Psoas muscle (tissue), 7 donors: ENCODE measurements at regions not wholly inside any gene's neighbourhood (a gene's known extent, or its start where the extent isn't known, plus 50 kb on each side); places are given as distances from the start of the nearest gene placed in this dataset.

ENCODE experiments used
- ATAC-seq, 4 donors: fragments of 200-7000 bp; cut with Tn5 transposase; one replicate each; pipeline ENCODE4 v1.9.1; 2020; ENCODE audit warnings: moderate library complexity in 3 of 4, mild to moderate bottlenecking in 2 of 4
- DNase-seq, 2 donors: peaks; one replicate each; pipeline ENCODE4 v3.0.0-alpha.2; 2020
- H3K27ac ChIP-seq: fragments of 200-600 bp; one replicate; pipeline ENCODE4 v1.8.0; 2022
- H3K27me3 ChIP-seq, 3 donors: fragments of 200-600 bp in 1 of 3; one replicate each; pipeline versions ENCODE4 v1.6.1 to v1.8.0; 2013 to 2022; ENCODE audit warnings: low read length in 2 of 3, mild to moderate bottlenecking in 2 of 3, moderate library complexity in 1 of 3; ENCODE audit not compliant: insufficient read depth in 3 of 3
- H3K36me3 ChIP-seq, 2 donors: fragments of 200-600 bp in 1 of 2; one replicate each; pipeline versions ENCODE4 v1.6.1 to v1.8.0; 2013 to 2022; ENCODE audit warnings: low read depth in 1 of 2, mild to moderate bottlenecking in 1 of 2, moderate library complexity in 1 of 2; ENCODE audit not compliant: insufficient read depth in 1 of 2
- H3K4me1 ChIP-seq: fragments of 200-600 bp; one replicate; pipeline ENCODE4 v1.8.0; 2022
- H3K4me3 ChIP-seq: fragments of 200-600 bp; one replicate; pipeline ENCODE4 v1.8.0; 2022; ENCODE audit warnings: mild to moderate bottlenecking
- H3K9me3 ChIP-seq: fragments of 200-600 bp; one replicate; pipeline ENCODE4 v1.8.0; 2022
- CTCF ChIP-seq: fragments of 200-600 bp; IDR thresholded peaks from one replicate; pipeline ENCODE4 v1.8.0; 2022; ENCODE audit warnings: antibody characterized with exemption
- WGBS, 3 donors: extraction: QIAGEN DNeasy Blood & Tissue Kit; methylation state at CpG; one replicate each; pipeline versions ENCODE4 v1.1.6 to v1.1.7; 2013; 5-methylcytosine and 5-hydroxymethylcytosine counted together
- intact Hi-C, 2 donors: fragments of 100-400 bp; cut with DNase I; formaldehyde crosslinking; loops; one replicate each; pipeline versions ENCODE4 v1.11.0 to v1.14.2; 2022
- donor health status: healthy with polysubstance abuse.
- donor health status: DM: no; HTN: no; CAD: no; lungs with moderate emphysema.
- donor health status: Bipolar disorder and iron deficiency.
- donor health status: healthy.
- donor health status: DM: yes; HTN: yes; CAD: no.
- donor health status: DM: no; HTN: no; CAD: no.
- donor health status: DM: yes; HTN: yes; CAD: no.

GRCh38 chr3:137207616-137208015, 249.8 kb downstream of the IL20RB start:
- H3K4me1 ChIP-seq, result no peaks in the 10 kb centered on the region
- DNase-seq (no peak), ATAC-seq (no peak)
- H3K27me3 ChIP-seq, result no peaks in the 10 kb centered on the region
- H3K27ac ChIP-seq, result no peak overlapping the region
- WGBS, 3 donors, result 85 to 95% (median 93%) methylated on average over 1 of the region's 1 CpG
- H3K9me3 ChIP-seq, result no peaks in the 10 kb centered on the region
- H3K4me3 ChIP-seq, result no peak overlapping the region
- TF ChIP-seq CTCF, result no peak
- H3K36me3 ChIP-seq, result no peaks in the 10 kb centered on the region
- intact Hi-C loops, result no loop called here

GRCh38 chr3:137217733-137218132, 259.9 kb downstream of the IL20RB start:
- H3K27ac ChIP-seq, result no peak overlapping the region
- no peak overlapping the region for H3K4me3 ChIP-seq
- WGBS, 3 donors, result 27 to 36% (median 34%) methylated on average over 5 of the region's 5 CpGs
- no peak for TF ChIP-seq CTCF
- DNase-seq (no peak), ATAC-seq (no peak)
- H3K36me3 ChIP-seq, result no peaks in the 10 kb centered on the region
- intact Hi-C loops, result no loop called here
- no peaks in the 10 kb centered on the region for H3K27me3 ChIP-seq
- H3K4me1 ChIP-seq, result no peaks in the 10 kb centered on the region
- H3K9me3 ChIP-seq, result no peaks in the 10 kb centered on the region

GRCh38 chr3:137219801-137220445, 262.1 kb downstream of the IL20RB start:
- Histone ChIP-seq H3K27ac (no peak overlapping the region), H3K4me3 (no peak overlapping the region), H3K27me3 (no peaks in the 10 kb centered on the region), H3K36me3 (no peaks in the 10 kb centered on the region), H3K9me3 (no peaks in the 10 kb centered on the region), H3K4me1 (no peaks in the 10 kb centered on the region)
- no peak for TF ChIP-seq CTCF
- 66 to 86% (median 78%) methylated on average over 1 of the region's 1 CpG for WGBS, 3 donors
- no peak for DNase-seq
- intact Hi-C loops, result no loop called here
- no peak for ATAC-seq

GRCh38 chr3:137222736-137223225, 265.0 kb downstream of the IL20RB start:
- Histone ChIP-seq H3K4me1 (no peaks in the 10 kb centered on the region), H3K9me3 (no peaks in the 10 kb centered on the region), H3K4me3 (no peak overlapping the region), H3K27me3 (no peaks in the 10 kb centered on the region), H3K27ac (no peak overlapping the region), H3K36me3 (no peaks in the 10 kb centered on the region)
- intact Hi-C loops, result no loop called here
- ATAC-seq, result no peak
- no peak for TF ChIP-seq CTCF
- no peak for DNase-seq
- WGBS, 3 donors, result 46 to 50% (median 48%) methylated on average over 2 of the region's 2 CpGs

GRCh38 chr3:137224464-137224863, 266.7 kb downstream of the IL20RB start:
- WGBS, 3 donors, result 75 to 83% (median 83%) methylated on average over 3 of the region's 3 CpGs
- no peaks in the 10 kb centered on the region for H3K9me3 ChIP-seq
- no peak for TF ChIP-seq CTCF
- no peak for ATAC-seq
- intact Hi-C loops, result no loop called here
- no peaks in the 10 kb centered on the region for H3K27me3 ChIP-seq
- no peak overlapping the region for H3K4me3 ChIP-seq
- H3K27ac ChIP-seq, result no peak overlapping the region
- H3K4me1 ChIP-seq, result no peaks in the 10 kb centered on the region
- DNase-seq, result no peak
- H3K36me3 ChIP-seq, result no peaks in the 10 kb centered on the region
